ENCODE measurements at regions not wholly inside any gene's neighbourhood (a gene's known extent, or its start where the extent isn't known, plus 50 kb on each side); places are given as distances from the start of the nearest gene placed in this dataset.

- no peak for DNase-seq
- Histone ChIP-seq H3K36me3 (ENCODE audit: control insufficient read depth, insufficient read depth, low read length) (no peaks in the 10 kb centered on the region), H3K27me3 (replicated peaks; ENCODE audit: control insufficient read depth, insufficient read depth, low read length) (no peaks in the 10 kb centered on the region), H3K4me1 (no peaks in the 10 kb centered on the region), H3K4me3 (ENCODE audit: low read depth, low read length) (no peak overlapping the region), H3K9me3 (no peaks in the 10 kb centered on the region)
- Mint-ChIP-seq H3K27ac (ENCODE audit: unreplicated experiment) (no peak overlapping the region), H3K27me3 (ENCODE audit: insufficient read depth, unreplicated experiment) (no peaks in the 10 kb centered on the region), H3K4me1 (ENCODE audit: low read depth, unreplicated experiment) (no peaks in the 10 kb centered on the region), H3K36me3 (ENCODE audit: insufficient read depth, unreplicated experiment) (no peaks in the 10 kb centered on the region), H3K9me3 (ENCODE audit: unreplicated experiment) (no peaks in the 10 kb centered on the region), H3K4me3 (ENCODE audit: unreplicated experiment) (no peak overlapping the region)
- no TSS peak for BruUV-seq (replicated peaks)
- intact Hi-C loops (cut with micrococcal nuclease; ENCODE audit: unreplicated experiment) = no loop called here
- TF ChIP-seq CTCF (IDR thresholded peaks at IDR 0.05; ENCODE audit: insufficient read depth in 1 of 2, low read depth in 1 of 2, low read length in 1 of 2, severe bottlenecking in 1 of 2, unreplicated experiment in 1 of 2) = no peak
- ChIA-PET CTCF (no interaction called here), POLR2A (no interaction called here)
These were observed 494.8 kb upstream of the AGA start for GRCh38 chr4:177937041-177937440.

DNA sequence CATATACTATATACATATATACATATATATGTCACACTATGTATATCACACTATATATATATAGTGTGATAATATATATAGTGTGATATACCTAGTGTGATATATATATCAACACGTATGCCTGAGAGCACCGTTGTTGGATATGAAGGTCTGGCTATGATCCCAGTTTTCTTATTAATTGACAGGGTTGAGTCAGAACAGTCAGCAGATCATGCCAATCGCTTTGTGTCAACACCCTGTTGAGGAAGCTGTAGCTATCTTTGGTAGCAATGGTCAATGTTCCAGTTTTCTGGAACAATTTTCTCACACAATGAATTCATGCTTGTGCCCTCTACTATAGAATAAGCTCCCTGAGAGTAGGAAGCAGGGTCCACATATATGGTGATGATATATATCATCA lies 496.0 kb upstream of the AGA start:
- no peak for TF ChIP-seq CTCF (IDR thresholded peaks at IDR 0.05; ENCODE audit: insufficient read depth in 1 of 2, low read depth in 1 of 2, low read length in 1 of 2, severe bottlenecking in 1 of 2, unreplicated experiment in 1 of 2)
- Mint-ChIP-seq H3K36me3 (ENCODE audit: insufficient read depth, unreplicated experiment) (no peaks in the 10 kb centered on the region), H3K27me3 (ENCODE audit: insufficient read depth, unreplicated experiment) (peaks cover 2% of the 10 kb centered on the region), H3K4me3 (ENCODE audit: unreplicated experiment) (no peak overlapping the region), H3K27ac (ENCODE audit: unreplicated experiment) (no peak overlapping the region), H3K4me1 (ENCODE audit: low read depth, unreplicated experiment) (no peaks in the 10 kb centered on the region), H3K9me3 (ENCODE audit: unreplicated experiment) (no peaks in the 10 kb centered on the region)
- H3K9me3 ChIP-seq = no peaks in the 10 kb centered on the region
- ChIA-PET CTCF (no interaction called here), POLR2A (no interaction called here)
- no peaks in the 10 kb centered on the region for H3K27me3 ChIP-seq (replicated peaks; ENCODE audit: control insufficient read depth, insufficient read depth, low read length)
- no peak overlapping the region for H3K4me3 ChIP-seq (ENCODE audit: low read depth, low read length)
- no TSS peak for BruUV-seq (replicated peaks)
- intact Hi-C loops (cut with micrococcal nuclease; ENCODE audit: unreplicated experiment) = no loop called here
- no peak for DNase-seq
- H3K36me3 ChIP-seq (ENCODE audit: control insufficient read depth, insufficient read depth, low read length) = no peaks in the 10 kb centered on the region
- no peaks in the 10 kb centered on the region for H3K4me1 ChIP-seq

GRCh38 chr4:177945268-177945667 lies 503.0 kb upstream of the AGA start:
- H3K4me3 ChIP-seq (ENCODE audit: low read depth, low read length) = no peak overlapping the region
- CTCF ChIA-PET = no interaction called here
- no peak overlapping the region for H3K27ac Mint-ChIP-seq (ENCODE audit: unreplicated experiment)
- H3K36me3 Mint-ChIP-seq (ENCODE audit: insufficient read depth, unreplicated experiment) = no peaks in the 10 kb centered on the region
- H3K27me3 Mint-ChIP-seq (ENCODE audit: insufficient read depth, unreplicated experiment) = peaks cover 2% of the 10 kb centered on the region
- intact Hi-C loops (cut with micrococcal nuclease; ENCODE audit: unreplicated experiment) = no loop called here
- no peaks in the 10 kb centered on the region for H3K36me3 ChIP-seq (ENCODE audit: control insufficient read depth, insufficient read depth, low read length)
- no peak for TF ChIP-seq CTCF (IDR thresholded peaks at IDR 0.05; ENCODE audit: insufficient read depth in 1 of 2, low read depth in 1 of 2, low read length in 1 of 2, severe bottlenecking in 1 of 2, unreplicated experiment in 1 of 2)
- H3K4me1 ChIP-seq = no peaks in the 10 kb centered on the region
- DNase-seq = no peak
- H3K27me3 ChIP-seq (replicated peaks; ENCODE audit: control insufficient read depth, insufficient read depth, low read length) = no peaks in the 10 kb centered on the region
- no peak overlapping the region for H3K4me3 Mint-ChIP-seq (ENCODE audit: unreplicated experiment)
- POLR2A ChIA-PET = no interaction called here
- no peaks in the 10 kb centered on the region for H3K9me3 Mint-ChIP-seq (ENCODE audit: unreplicated experiment)
- no peaks in the 10 kb centered on the region for H3K4me1 Mint-ChIP-seq (ENCODE audit: low read depth, unreplicated experiment)
- BruUV-seq (replicated peaks) = no TSS peak
- no peaks in the 10 kb centered on the region for H3K9me3 ChIP-seq

All from Caco-2 (cell line).